NCI-H69 (cell line): ENCODE measurements at regions not wholly inside any gene's neighbourhood (a gene's known extent, or its start where the extent isn't known, plus 50 kb on each side); places are given as distances from the start of the nearest gene placed in this dataset.
A peak's percentile ranks its signal among the peaks of the same experiment; 100 is the strongest.

Experiments used
- DNase-seq: peaks from one replicate; lab custom pipeline; 2025; lab: John Stamatoyannopoulos, UW

GRCh38 chr18:11322006-11322405 lies 172.6 kb upstream of the PIEZO2 start:
- no peak for DNase-seq

GRCh38 chr18:11320986-11321385 lies 171.6 kb upstream of the PIEZO2 start:
- DNase-seq, result no peak

DNA sequence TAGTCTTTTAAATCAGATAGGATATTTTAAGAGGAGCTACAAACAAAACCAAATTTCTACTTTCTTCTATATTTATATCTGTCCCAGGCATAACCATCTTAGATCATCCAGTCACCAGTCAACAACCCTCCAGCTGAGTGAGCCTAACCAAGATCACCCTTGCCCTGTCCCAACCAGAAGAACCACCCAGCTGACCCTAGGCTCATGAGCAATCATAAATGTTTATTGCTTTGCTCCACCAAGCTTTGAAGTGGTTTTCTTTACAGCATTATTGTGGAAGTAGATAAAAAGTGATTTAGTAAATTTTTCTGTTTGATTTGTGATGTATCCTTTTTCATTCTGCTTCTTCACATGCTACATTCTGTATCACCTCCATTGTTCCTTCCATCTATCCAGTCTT lies 167.2 kb upstream of the PIEZO2 start:
- no peak for DNase-seq

- DNase-seq, result peak; percentile 34
Measured at GRCh38 chr18:11310476-11311086, 161.2 kb upstream of the PIEZO2 start.

GRCh38 chr18:11309172-11309571 lies 159.8 kb upstream of the PIEZO2 start:
- DNase-seq, result no peak

DNA sequence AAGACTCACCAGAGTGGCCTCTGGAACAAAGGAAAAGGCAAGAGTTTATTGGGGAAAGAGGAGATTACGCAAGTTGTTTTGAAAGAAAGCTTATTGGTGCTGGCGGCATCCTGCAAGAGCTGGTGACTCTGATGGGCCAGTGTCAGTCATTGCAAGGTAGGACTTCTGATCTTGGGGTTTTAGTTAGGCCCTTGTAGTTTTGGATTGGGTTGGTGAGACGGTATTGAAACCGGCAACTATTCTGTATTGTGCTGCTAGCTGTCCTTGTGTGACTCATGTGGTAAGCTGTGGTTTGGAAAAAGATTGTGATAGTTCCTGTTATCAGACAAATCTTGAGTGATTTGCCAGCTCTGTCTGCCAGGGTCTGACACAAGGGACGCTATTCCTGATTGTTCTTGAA lies 159.1 kb upstream of the PIEZO2 start:
- no peak for DNase-seq

DNA sequence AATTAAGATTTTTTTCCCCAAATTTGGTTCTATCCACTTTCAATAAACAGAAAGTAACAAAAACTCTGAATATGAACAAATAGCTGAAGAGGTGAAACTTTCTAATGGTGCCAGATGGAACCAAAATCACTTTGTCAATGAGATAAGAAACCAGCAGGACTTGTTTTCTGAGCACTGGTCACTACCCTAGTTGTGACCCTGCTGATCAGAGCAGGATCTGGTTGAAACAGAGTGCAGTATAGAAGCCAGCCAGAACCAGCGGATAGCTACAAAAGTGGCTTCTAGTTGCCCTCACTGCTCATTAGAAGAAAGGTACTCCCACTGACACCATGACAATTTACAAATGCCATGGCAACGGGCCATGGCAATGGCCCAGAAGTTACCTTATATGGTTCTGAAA lies 158.3 kb upstream of the PIEZO2 start:
- no peak for DNase-seq

DNA sequence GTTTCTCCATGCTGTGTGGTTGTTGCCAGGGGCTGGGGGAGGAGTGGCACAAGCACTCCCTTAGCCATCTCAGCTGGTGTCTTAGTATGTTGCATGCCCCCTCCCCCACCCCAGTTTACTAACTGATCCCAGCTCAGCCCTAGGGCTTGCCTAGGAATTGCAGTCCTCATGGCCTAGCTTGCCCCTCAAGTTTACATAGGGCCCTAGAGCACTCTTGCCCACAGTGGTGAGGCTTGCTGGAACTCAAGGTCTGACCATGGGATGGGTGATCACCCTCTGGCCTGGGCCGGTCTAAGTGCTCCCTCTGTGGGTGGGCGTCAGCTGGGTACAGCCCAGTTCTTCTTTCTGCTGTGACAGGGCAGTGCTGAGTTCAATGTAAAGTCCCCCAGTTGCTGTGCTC lies 156.1 kb upstream of the PIEZO2 start:
- DNase-seq, result no peak

- no peak for DNase-seq
Measured at GRCh38 chr18:11304928-11305327, 155.6 kb upstream of the PIEZO2 start.

- DNase-seq, result no peak
Measured at GRCh38 chr18:11296946-11297345, 147.6 kb upstream of the PIEZO2 start.

DNA sequence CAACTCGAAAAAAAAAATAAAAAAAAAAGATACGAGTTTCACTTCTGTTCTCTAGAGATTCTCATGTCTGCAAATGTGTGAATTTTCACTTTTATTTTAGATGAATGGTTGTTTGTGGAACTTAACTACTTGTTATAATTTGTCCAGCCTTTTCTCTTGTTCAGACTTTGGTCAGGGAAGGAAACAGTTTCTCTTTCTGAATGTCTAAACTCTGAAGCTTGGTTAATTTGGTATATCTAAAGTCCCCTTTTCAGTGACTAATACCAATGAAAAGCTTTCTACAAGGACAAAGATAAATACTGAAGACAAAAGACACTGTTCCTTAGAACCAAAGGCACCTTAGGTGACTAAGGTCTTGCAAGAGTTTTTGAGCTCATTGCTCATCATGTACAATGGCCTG lies 144.4 kb upstream of the PIEZO2 start:
- DNase-seq, result no peak

DNA sequence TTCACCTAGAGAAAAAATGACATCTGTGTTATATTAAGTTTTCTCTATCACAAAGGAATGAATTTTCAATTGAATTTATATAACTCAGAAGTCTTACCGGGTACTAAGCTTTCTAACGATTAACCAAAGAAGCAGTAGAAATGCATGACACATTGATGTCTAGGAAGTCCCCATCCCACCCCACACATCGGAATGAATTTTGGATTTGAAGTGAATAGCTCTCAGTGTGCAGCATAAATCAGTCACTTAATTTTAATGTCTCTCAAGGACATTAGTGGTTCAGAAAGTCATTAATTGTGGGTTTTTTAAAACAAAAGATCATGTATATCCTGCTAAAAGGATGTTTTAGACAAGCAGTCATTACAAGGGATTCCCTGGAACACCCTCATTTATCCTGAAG lies 141.4 kb upstream of the PIEZO2 start:
- no peak for DNase-seq

- no peak for DNase-seq
Measured at GRCh38 chr18:11289248-11289647, 139.9 kb upstream of the PIEZO2 start.

GRCh38 chr18:11288401-11288800 lies 139.0 kb upstream of the PIEZO2 start:
- DNase-seq, result no peak

DNA sequence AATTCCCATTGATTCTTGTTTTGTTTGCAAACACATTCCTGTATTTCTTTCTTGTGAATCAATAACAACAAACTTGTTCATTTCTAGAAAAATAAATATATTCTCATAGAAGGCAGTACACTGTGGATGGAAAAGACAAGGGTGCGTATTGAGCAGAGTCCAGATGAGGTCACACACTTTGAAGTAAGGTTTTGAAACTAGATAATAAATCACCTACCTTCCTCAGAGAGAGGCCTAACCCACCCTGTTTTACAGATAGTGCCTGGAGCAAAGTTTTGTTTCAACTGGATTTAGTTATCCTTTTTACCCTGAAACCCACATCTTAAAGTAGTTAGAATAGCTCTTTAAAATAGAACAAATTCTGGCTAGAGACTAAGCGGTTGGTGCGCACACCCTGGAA lies 137.1 kb upstream of the PIEZO2 start:
- no peak for DNase-seq

- no peak for DNase-seq
Measured at GRCh38 chr18:11284811-11285210, 135.4 kb upstream of the PIEZO2 start.

- DNase-seq, result no peak
Measured at GRCh38 chr18:11284349-11284748, 135.0 kb upstream of the PIEZO2 start.

GRCh38 chr18:11283479-11284161 lies 134.3 kb upstream of the PIEZO2 start:
- DNase-seq, result no peak

- no peak for DNase-seq
Measured at GRCh38 chr18:11279461-11279860, 130.1 kb upstream of the PIEZO2 start.

GRCh38 chr18:11276678-11277077 lies 127.3 kb upstream of the PIEZO2 start:
- no peak for DNase-seq

DNA sequence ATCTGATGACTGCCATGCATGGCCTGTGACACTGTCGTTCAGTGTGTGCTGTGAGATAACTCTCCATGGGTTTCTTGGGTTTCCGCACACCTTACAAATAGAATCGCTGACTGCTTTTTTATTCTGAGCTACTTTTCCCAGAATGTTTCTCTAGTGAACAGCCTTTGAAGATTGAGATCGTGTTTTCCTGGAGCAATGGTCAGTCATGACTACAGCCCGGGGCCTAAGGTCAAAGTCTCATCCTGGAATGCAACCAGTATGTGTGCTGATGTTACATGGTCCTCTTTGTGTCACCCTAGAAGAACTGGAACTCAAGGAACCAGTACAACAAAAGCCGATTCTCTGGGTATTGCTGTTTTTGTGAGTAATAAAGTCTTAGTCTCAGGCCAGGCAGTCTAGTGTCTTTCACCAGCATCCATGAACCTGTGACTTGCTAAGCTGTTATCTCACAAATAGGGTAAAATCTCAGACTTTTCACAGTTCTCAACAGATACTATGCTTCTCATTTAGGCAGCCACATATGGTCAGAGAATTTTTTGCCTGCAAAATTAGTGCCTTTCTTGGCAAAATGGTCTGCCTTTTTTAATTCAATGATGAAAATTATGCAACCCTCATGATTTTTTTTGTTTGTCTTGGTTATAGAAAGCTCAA lies 124.9 kb upstream of the PIEZO2 start:
- no peak for DNase-seq

- DNase-seq, result no peak
Measured at GRCh38 chr18:11272516-11272915, 123.1 kb upstream of the PIEZO2 start.

DNA sequence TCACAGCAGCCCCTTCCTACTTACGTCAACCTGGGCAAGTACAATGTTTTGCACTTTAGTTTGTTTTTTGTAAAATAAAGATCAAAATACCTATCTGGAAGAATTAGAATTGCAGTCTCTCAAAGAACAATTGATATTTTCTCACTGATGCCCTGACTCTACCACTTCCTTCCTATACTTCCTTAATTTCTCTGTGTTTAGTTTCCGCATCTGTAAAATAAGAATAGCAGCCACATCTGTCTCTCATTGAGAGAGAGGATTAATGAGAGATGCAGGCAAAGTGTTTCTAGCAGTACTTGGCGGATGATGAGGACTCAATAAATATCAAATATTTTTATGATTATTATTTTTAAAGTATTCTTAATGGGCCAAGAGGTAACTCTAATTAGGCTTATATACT lies 122.6 kb upstream of the PIEZO2 start:
- no peak for DNase-seq

GRCh38 chr18:11269257-11269656 lies 119.9 kb upstream of the PIEZO2 start:
- DNase-seq, result no peak
